ENCODE measurements at regions not wholly inside any gene's neighbourhood (a gene's known extent, or its start where the extent isn't known, plus 50 kb on each side); places are given as distances from the start of the nearest gene placed in this dataset.
A peak's percentile ranks its signal among the peaks of the same experiment; 100 is the strongest.
"Not testable (repeated sequence)": the region's sequence is repeated elsewhere in the genome, so short reads cannot be mapped to it uniquely, and the experiment has no call there.

DNA sequence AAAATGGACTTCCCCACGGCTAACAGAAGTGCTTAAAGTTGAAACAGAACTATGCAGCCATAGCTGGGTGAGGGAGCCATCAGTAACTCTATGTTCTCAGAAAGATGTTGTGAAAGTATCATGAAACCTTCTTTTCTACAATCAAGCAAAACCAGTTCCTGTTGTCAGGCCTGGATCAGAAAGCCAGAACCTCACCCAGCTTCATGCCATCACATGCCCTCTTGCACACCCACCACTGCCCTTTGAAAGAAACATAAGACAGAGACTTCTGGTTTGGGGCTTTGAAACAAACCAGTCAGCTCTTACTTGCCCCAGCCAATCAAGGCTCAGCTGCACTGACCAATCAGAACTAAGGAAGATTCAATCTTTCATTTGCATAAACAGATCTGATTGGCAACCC, 230.8 kb upstream of the FERD3L start:
- no peak for DNase-seq

DNA sequence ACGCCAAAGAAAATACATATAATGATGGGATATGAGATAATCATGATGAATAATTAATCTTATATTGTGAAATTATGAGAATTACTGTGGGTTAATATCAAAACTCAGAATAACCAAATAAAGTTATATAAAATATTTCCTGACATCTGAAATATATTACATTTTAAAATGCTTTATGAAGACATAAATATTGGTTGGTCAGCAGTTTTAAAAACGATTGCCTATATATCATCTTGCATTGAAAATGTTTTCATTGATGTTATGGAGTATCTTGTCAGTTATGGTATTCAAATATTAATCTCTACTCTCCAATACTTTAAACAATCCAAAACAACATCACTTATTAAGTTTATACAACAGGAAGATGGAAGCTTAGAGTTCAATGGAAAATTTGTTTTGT, 228.1 kb upstream of the FERD3L start:
- no peak for DNase-seq

DNA sequence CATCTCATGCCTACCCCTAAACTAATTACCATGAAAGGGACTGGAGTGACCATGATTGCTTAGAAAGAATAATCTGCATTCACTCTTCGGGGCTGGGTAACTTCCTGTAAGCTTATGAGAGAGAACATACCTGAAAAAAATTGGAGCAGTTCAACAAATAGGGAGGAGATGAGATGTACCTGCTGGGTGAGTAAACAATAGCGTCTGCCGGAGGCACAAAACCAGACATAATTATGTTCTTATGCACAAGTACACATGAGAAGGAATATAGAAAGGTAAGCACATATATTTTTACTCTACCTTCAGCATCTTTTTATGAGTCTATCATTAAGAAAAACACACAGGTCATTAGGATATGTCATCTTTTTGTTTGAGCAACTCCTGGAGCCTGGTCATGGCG, 224.6 kb upstream of the FERD3L start:
- no peak for DNase-seq

DNA sequence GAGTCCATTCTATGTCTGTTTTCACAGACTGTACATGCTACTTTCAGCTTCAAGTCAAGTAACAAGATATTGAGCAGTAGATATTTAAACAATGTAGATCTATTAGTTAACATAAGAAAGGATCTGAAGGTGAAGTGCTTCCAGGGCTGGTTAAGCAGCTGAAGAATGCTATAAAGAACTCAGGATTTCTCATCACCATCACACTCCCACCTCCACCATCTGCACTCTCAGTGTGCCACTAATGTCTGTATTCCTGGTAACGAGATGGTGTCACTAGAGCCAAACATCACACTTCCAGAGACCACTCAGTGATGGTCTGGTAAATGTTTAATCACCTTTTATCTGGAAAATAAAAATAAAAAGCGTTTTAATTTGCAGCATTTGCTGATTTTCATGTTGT, 224.0 kb upstream of the FERD3L start:
- DNase-seq: no peak

DNA sequence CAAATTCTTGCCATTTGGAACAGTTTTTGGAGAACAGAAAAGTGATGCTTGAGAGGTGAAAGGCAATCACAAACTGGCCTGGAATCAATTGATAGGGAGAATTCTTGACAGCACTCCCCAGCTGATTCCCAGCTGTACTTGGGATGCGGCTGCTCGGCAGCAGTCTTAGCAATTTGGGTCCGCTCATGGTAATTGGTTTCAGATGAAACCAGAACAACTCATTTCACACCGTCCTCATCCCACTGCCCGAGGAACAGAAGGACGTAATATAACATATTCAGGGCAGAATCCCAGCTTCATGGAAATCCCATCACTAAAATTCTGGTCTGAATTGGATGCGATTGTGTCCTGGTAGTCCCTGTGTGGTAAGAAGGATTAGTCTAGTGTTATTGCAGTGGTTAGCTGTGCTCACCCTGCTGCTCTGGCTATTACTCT, 223.3 kb upstream of the FERD3L start:
- DNase-seq: peak; percentile 45

DNA sequence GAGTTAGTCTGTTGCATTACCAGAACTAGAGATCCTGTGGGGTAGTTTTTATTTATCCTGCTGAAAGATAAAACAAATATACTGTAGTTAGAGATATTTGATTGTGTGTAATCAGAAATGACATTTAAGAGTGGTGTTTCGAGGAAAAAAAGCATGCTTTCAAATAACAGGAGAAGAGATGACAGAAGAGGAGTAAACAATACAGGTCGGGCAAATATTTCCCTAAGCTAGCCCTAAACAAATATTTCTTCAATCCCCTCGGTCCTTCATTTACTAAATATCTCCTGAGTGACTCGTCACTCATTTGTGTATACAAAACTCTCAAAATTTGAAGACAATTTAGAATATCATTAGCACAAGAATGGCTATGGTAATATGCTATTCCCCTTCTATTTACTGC, 219.7 kb upstream of the FERD3L start:
- DNase-seq: no peak

DNA sequence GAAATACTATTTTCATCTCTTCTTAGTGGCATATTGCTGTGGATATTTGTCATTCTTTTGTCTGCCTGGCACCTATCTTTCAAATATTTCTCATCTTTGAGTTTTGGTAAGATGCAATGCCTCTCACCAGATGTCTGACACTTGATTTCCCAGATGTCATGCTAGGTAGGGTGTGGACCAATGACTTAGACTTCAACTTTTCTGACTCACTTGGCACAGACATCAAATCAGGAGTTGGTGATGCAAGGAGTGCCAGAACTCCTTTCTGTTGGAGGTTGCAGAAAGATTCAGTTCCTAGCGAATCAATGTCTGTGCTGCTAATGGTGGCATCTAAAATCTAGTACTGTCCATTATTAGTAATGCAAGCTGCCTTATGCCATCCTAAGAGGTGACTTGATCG, 216.9 kb upstream of the FERD3L start:
- no peak for DNase-seq

- DNase-seq: no peak
Observed at GRCh38 chr7:19353180-19353579, 208.0 kb upstream of the FERD3L start.

- DNase-seq: no peak
Observed at GRCh38 chr7:19352305-19352695, 207.1 kb upstream of the FERD3L start.

GRCh38 chr7:19351341-19352304, 206.4 kb upstream of the FERD3L start:
- DNase-seq: no peak

- no peak for DNase-seq
Observed at GRCh38 chr7:19339512-19339911, 194.3 kb upstream of the FERD3L start.

DNA sequence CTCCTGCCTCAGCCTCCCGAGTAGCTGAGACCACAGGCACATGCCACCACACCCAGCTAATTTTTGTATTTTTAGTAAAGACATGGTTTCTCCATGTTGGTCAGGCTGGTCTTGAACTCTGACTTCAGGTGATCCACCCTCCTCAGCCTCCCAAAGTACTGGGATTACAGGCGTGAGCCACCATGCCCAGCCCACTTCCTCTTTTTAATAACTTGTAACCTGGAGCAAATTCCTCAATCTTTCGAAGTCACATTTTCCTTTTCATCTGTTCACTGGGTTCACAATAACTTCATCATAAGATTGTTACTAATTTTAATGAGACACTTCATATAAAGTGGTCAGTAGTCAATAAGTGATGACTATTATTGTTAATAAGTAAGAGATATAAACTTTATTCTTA, 193.3 kb upstream of the FERD3L start:
- not testable (repeated sequence) for DNase-seq

- no peak for DNase-seq
Observed at GRCh38 chr7:19336836-19337383, 191.7 kb upstream of the FERD3L start.

- DNase-seq: no peak
Observed at GRCh38 chr7:19333706-19334105, 188.5 kb upstream of the FERD3L start.

- peak; percentile 22 for DNase-seq
Observed at GRCh38 chr7:19327018-19327417, 181.8 kb upstream of the FERD3L start.

- DNase-seq: peak; percentile 49
Observed at GRCh38 chr7:19322002-19322401, 176.8 kb upstream of the FERD3L start.

- no peak for DNase-seq
Observed at GRCh38 chr7:19318287-19318686, 173.1 kb upstream of the FERD3L start.

GRCh38 chr7:19317461-19317860, 172.2 kb upstream of the FERD3L start:
- DNase-seq: no peak

- DNase-seq: no peak
Observed at GRCh38 chr7:19312416-19312815, 167.2 kb upstream of the FERD3L start.

DNA sequence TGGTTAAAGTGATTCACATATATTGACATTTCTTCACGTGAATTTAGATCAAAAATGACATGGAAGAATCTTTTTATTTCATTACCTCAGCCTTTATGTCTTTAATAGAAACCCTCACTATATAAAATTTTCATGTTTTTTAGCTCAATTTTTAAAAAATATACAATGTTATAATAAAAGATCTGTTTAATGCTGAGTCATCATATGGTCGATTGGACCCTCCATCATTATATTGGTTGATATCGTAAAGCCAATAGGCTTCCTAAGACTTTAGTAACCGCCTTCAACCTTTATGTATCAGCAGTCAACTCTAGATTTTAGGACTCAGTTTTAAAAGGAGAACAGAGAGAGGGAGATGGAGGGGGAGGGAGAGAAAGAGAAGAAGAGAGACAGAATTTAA, 162.3 kb upstream of the FERD3L start:
- DNase-seq: no peak

GRCh38 chr7:19305698-19306097, 160.5 kb upstream of the FERD3L start:
- no peak for DNase-seq

GRCh38 chr7:19304086-19304485, 158.9 kb upstream of the FERD3L start:
- DNase-seq: no peak

DNA sequence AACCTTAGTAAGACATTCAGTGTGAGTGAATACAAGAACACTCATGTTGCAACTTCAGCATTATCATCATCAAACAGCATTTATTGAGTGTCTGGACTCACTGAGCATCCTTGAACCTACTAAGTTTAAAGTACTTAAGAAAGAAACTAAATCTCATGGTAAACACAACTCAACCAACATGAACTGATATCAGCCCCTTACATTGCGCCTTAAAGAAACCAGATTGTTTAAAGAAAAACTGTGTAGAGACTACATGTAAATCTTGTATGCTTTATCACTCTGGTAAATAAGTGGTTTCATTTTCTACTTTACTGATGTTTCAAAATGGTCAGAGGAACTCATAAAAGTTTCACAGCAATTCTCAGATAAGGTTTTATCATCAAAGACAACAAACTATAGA, 157.5 kb upstream of the FERD3L start:
- DNase-seq: no peak

DNA sequence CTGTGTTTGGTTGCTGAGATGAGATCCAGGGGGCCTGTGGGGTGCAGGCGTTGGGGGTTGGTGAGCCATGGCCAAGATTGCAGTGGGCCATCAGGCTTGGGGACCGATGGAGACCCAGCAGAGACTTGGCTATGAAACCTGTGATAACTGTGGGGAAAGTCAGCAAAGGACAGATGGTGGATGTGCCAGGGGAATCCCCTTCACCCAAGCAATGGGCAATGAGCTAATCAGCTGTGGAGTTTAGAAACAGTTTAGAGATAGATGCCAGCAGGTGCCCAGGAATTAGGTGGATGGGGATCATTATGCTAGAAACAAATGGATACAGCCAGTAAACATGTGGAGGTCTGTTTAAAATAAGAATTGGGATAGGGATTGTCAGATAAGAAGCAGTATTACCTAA, 151.4 kb upstream of the FERD3L start:
- DNase-seq: no peak
